ENCODE measurements at regions not wholly inside any gene's neighbourhood (a gene's known extent, or its start where the extent isn't known, plus 50 kb on each side); places are given as distances from the start of the nearest gene placed in this dataset.

- no peak for TF ChIP-seq CTCF (IDR thresholded peaks at IDR 0.05)
- no peak for TF ChIP-seq POLR2A (IDR thresholded peaks at IDR 0.05)
These were observed 149.0 kb upstream of the RAB4A start for GRCh38 chr1:229121845-229122436.
